Caco-2 (cell line): ENCODE measurements at regions not wholly inside any gene's neighbourhood (a gene's known extent, or its start where the extent isn't known, plus 50 kb on each side); places are given as distances from the start of the nearest gene placed in this dataset.

ENCODE experiments used
- BruUV-seq: library from RNA; stranded (reverse); fragments of 400-500 nt; replicated peaks from 2 replicates; lab custom pipeline; 2021; lab: Mats Ljungman, UMichigan
- CTCF ChIA-PET: fragments of 300-600 bp; sonication (Branson Sonifier 250); formaldehyde crosslinking; loops from one replicate; lab custom pipeline; 2022; ENCODE audit warnings: antibody characterized with exemption; lab: Charles Lee
- POLR2A ChIA-PET: fragments of 300-600 bp; sonication (Branson Sonifier 250); formaldehyde crosslinking; loops from one replicate; lab custom pipeline; 2022; ENCODE audit warnings: antibody characterized with exemption; lab: Charles Lee
- DNase-seq, 2 experiments: peaks; one replicate each; pipeline versions ENCODE4 v3.0.0 to v3.0.0-alpha.2; 2020 to 2022
- H3K27me3 ChIP-seq: replicated peaks from 2 replicates; pipeline ENCODE4 v1.6.0; 2011; ENCODE audit warnings: low read length; ENCODE audit not compliant: control insufficient read depth, insufficient read depth
- H3K36me3 ChIP-seq: 2 replicates; pipeline ENCODE4 v1.5.1; 2011; ENCODE audit warnings: low read length; ENCODE audit not compliant: control insufficient read depth, insufficient read depth
- H3K4me1 ChIP-seq: fragments of 250-450 bp; sonication (Bioruptor Pico); 2 replicates; pipeline ENCODE4 v1.5.1; 2020; ENCODE audit warnings: mild to moderate bottlenecking
- H3K4me3 ChIP-seq: 2 replicates; pipeline ENCODE4 v1.5.1; 2011; ENCODE audit warnings: low read depth, mild to moderate bottlenecking, control low read depth, low read length
- H3K9me3 ChIP-seq: fragments of 250-450 bp; sonication (Bioruptor Pico); 2 replicates; pipeline ENCODE4 v1.5.1; 2020; ENCODE audit warnings: mild to moderate bottlenecking, moderate library complexity
- H3K27ac Mint-ChIP-seq: one replicate; pipeline ENCODE4 v1.8.0; 2022; ENCODE audit warnings: mixed read lengths; ENCODE audit not compliant: unreplicated experiment
- H3K27me3 Mint-ChIP-seq: one replicate; pipeline ENCODE4 v1.8.0; 2022; ENCODE audit warnings: mixed read lengths; ENCODE audit not compliant: insufficient read depth, unreplicated experiment
- H3K36me3 Mint-ChIP-seq: one replicate; pipeline ENCODE4 v1.8.0; 2022; ENCODE audit warnings: mild to moderate bottlenecking, mixed read lengths; ENCODE audit not compliant: insufficient read depth, unreplicated experiment
- H3K4me1 Mint-ChIP-seq: one replicate; pipeline ENCODE4 v1.8.0; 2022; ENCODE audit warnings: low read depth, mixed read lengths; ENCODE audit not compliant: unreplicated experiment
- H3K4me3 Mint-ChIP-seq: one replicate; pipeline ENCODE4 v1.8.0; 2022; ENCODE audit warnings: mild to moderate bottlenecking, moderate library complexity, mixed read lengths; ENCODE audit not compliant: unreplicated experiment
- H3K9me3 Mint-ChIP-seq: one replicate; pipeline ENCODE4 v1.8.0; 2022; ENCODE audit warnings: mixed read lengths; ENCODE audit not compliant: unreplicated experiment
- CTCF ChIP-seq, 2 experiments: fragments of 200-600 bp in 1 of 2; IDR thresholded peaks; 1 replicate in 1 of 2; 2 replicates in 1 of 2; pipeline versions ENCODE4 v1.5.1 to v1.8.0; 2011 to 2022; ENCODE audit warnings: antibody characterized with exemption in 1 of 2, control low read depth in 1 of 2, inconsistent platforms in 1 of 2, low read depth in 1 of 2, low read length in 1 of 2, mild to moderate bottlenecking in 1 of 2, moderate library complexity in 1 of 2; ENCODE audit not compliant: insufficient read depth in 1 of 2, severe bottlenecking in 1 of 2, unreplicated experiment in 1 of 2
- intact Hi-C: fragments of 100-400 bp; cut with micrococcal nuclease; formaldehyde crosslinking; loops from one replicate; pipeline ENCODE4 v1.10.0; 2022; ENCODE audit not compliant: unreplicated experiment

DNA sequence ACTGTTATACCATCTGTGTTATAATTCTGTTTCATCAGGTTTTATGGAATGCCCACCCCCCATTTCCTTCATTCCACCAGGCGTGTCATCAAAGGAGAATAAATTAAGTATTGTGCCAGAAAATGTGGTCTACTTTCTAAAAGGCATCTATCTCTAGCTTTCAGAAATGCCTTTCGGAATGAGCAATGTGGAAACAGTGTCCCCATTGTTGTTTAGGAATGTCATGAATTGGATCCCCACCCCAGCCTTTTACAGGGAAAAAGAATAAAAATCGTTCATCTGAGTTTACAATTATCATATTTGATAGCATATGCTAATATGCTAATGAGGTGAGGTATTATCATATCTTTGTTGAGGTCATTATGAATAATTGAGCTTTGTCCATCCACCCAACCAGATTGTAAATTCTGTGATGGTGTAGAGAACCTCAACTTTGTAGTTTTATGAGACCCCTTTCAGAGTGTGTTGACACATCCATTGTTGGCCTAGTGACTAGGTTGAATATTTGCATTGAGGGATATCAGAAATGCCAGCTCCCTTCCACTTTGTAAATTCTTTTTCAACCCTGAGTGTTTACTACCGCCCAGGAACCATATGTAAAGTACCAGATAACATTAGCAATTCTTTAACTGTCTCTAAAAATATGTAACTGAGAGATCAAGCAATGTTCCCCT lies 56.2 kb upstream of the CCDC160 start:
- Histone ChIP-seq H3K9me3 (no peaks in the 10 kb centered on the region), H3K4me3 (no peak overlapping the region), H3K27me3 (no peaks in the 10 kb centered on the region), H3K4me1 (no peaks in the 10 kb centered on the region), H3K36me3 (no peaks in the 10 kb centered on the region)
- Mint-ChIP-seq H3K27me3 (no peaks in the 10 kb centered on the region), H3K27ac (peak overlapping the region; percentile 34), H3K36me3 (no peaks in the 10 kb centered on the region), H3K4me3 (no peak overlapping the region), H3K9me3 (no peaks in the 10 kb centered on the region), H3K4me1 (peaks cover 18% of the 10 kb centered on the region)
- no TSS peak for BruUV-seq
- TF ChIP-seq CTCF (IDR thresholded peaks at IDR 0.05; ENCODE audit: insufficient read depth in 1 of 2, low read depth in 1 of 2, low read length in 1 of 2, severe bottlenecking in 1 of 2, unreplicated experiment in 1 of 2): no peak
- ChIA-PET CTCF (no interaction called here), POLR2A (no interaction called here)
- DNase-seq: no peak
- intact Hi-C loops: no loop called here

- BruUV-seq: no TSS peak
- Histone ChIP-seq H3K27me3 (no peaks in the 10 kb centered on the region), H3K9me3 (no peaks in the 10 kb centered on the region), H3K36me3 (no peaks in the 10 kb centered on the region), H3K4me3 (no peak overlapping the region), H3K4me1 (no peaks in the 10 kb centered on the region)
- DNase-seq: no peak
- no peaks in the 10 kb centered on the region for H3K36me3 Mint-ChIP-seq
- H3K9me3 Mint-ChIP-seq: no peaks in the 10 kb centered on the region
- peak overlapping the region; percentile 39 for H3K4me3 Mint-ChIP-seq
- intact Hi-C loops: no loop called here
- POLR2A ChIA-PET: no interaction called here
- H3K27ac Mint-ChIP-seq: peak overlapping the region; percentile 34
- no peak for TF ChIP-seq CTCF (IDR thresholded peaks at IDR 0.05; ENCODE audit: insufficient read depth in 1 of 2, low read depth in 1 of 2, low read length in 1 of 2, severe bottlenecking in 1 of 2, unreplicated experiment in 1 of 2)
- H3K4me1 Mint-ChIP-seq: peaks cover 18% of the 10 kb centered on the region
- no peaks in the 10 kb centered on the region for H3K27me3 Mint-ChIP-seq
- CTCF ChIA-PET: no interaction called here
These were observed 55.7 kb upstream of the CCDC160 start for GRCh38 chrX:134181275-134181660.

- Mint-ChIP-seq H3K27ac (no peak overlapping the region), H3K4me3 (no peak overlapping the region), H3K27me3 (no peaks in the 10 kb centered on the region), H3K9me3 (no peaks in the 10 kb centered on the region), H3K4me1 (peaks cover 18% of the 10 kb centered on the region), H3K36me3 (no peaks in the 10 kb centered on the region)
- no peaks in the 10 kb centered on the region for H3K9me3 ChIP-seq
- ChIA-PET POLR2A (no interaction called here), CTCF (no interaction called here)
- no peak overlapping the region for H3K4me3 ChIP-seq
- DNase-seq: no peak
- TF ChIP-seq CTCF (IDR thresholded peaks at IDR 0.05; ENCODE audit: insufficient read depth in 1 of 2, low read depth in 1 of 2, low read length in 1 of 2, severe bottlenecking in 1 of 2, unreplicated experiment in 1 of 2): no peak
- H3K27me3 ChIP-seq: no peaks in the 10 kb centered on the region
- H3K4me1 ChIP-seq: no peaks in the 10 kb centered on the region
- intact Hi-C loops: no loop called here
- H3K36me3 ChIP-seq: no peaks in the 10 kb centered on the region
- no TSS peak for BruUV-seq
These were observed 53.3 kb upstream of the CCDC160 start for GRCh38 chrX:134183665-134184064.
